IMR-90 (cell line): ENCODE measurements at regions not wholly inside any gene's neighbourhood (a gene's known extent, or its start where the extent isn't known, plus 50 kb on each side); places are given as distances from the start of the nearest gene placed in this dataset.

Experiments used
- ATAC-seq: fragments of 200-7000 bp; cut with Tn5 transposase; 2 replicates; pipeline ENCODE4 v1.9.1; 2020; ENCODE audit warnings: low read depth, mild to moderate bottlenecking, moderate library complexity
- BruUV-seq: library from RNA; stranded (reverse); fragments of 400-500 nt; replicated peaks from 2 replicates; lab custom pipeline; 2021; lab: Mats Ljungman, UMichigan
- CTCF ChIA-PET: fragments of 300-600 bp; formaldehyde crosslinking; extraction: SDS; loops from one replicate; lab custom pipeline; 2021; ENCODE audit warnings: antibody characterized with exemption; lab: Yijun Ruan, JAX
- POLR2A ChIA-PET: fragments of 300-600 bp; sonication (Branson Sonifier 250); formaldehyde crosslinking; loops from one replicate; lab custom pipeline; 2022; ENCODE audit warnings: antibody characterized with exemption; ENCODE audit not compliant: unreplicated experiment; lab: Charles Lee
- DNase-seq: peaks from one replicate; pipeline ENCODE4 v3.0.0; 2013
- H2AFZ ChIP-seq: replicated peaks from 2 replicates; pipeline ENCODE3; 2013; ENCODE audit warnings: low read length, mild to moderate bottlenecking; ENCODE audit not compliant: poor library complexity
- H2AK5ac ChIP-seq: 2 replicates; pipeline ENCODE4 v1.6.1; 2013; ENCODE audit warnings: low read depth, low read length, inconsistent platforms
- H2AK9ac ChIP-seq: replicated peaks from 2 replicates; pipeline ENCODE3; 2013; ENCODE audit warnings: mild to moderate bottlenecking, low read depth, low read length, moderate library complexity; ENCODE audit not compliant: poor library complexity
- H2BK120ac ChIP-seq: 2 replicates; pipeline ENCODE4 v1.6.1; 2013; ENCODE audit warnings: low read depth, low read length, inconsistent platforms
- H2BK15ac ChIP-seq: 3 replicates; pipeline ENCODE4 v1.6.1; 2013; ENCODE audit warnings: low read depth, low read length, inconsistent platforms
- H2BK20ac ChIP-seq: 2 replicates; pipeline ENCODE4 v1.6.1; 2013; ENCODE audit warnings: low read depth, mild to moderate bottlenecking, inconsistent platforms, low read length, moderate library complexity
- H2BK5ac ChIP-seq: 2 replicates; pipeline ENCODE4 v1.6.1; 2013; ENCODE audit warnings: mild to moderate bottlenecking, low read depth, low read length, inconsistent platforms; ENCODE audit not compliant: poor library complexity, severe bottlenecking
- H3K14ac ChIP-seq: replicated peaks from 2 replicates; pipeline ENCODE4 v1.6.1; 2013; ENCODE audit warnings: low read depth, low read length, inconsistent platforms
- H3K18ac ChIP-seq: 2 replicates; pipeline ENCODE4 v1.6.1; 2013; ENCODE audit warnings: low read depth, low read length, control low read depth
- H3K23ac ChIP-seq: 2 replicates; pipeline ENCODE4 v1.6.1; 2013; ENCODE audit warnings: low read depth, low read length, inconsistent platforms
- H3K27ac ChIP-seq: 2 replicates; pipeline ENCODE4 v1.5.1; 2013; ENCODE audit warnings: mild to moderate bottlenecking, control low read depth, low read length; ENCODE audit not compliant: insufficient read depth
- H3K27me3 ChIP-seq: 2 replicates; pipeline ENCODE4 v1.6.1; 2013; ENCODE audit warnings: low read length; ENCODE audit not compliant: control insufficient read depth, insufficient read depth
- H3K36me3 ChIP-seq: 2 replicates; pipeline ENCODE4 v1.6.1; 2013; ENCODE audit warnings: low read length, mixed read lengths; ENCODE audit not compliant: control insufficient read depth, insufficient read depth
- H3K4ac ChIP-seq: 2 replicates; pipeline ENCODE4 v1.6.1; 2013; ENCODE audit warnings: low read depth, low read length, inconsistent platforms
- H3K4me1 ChIP-seq: 2 replicates; pipeline ENCODE4 v1.6.1; 2013; ENCODE audit warnings: low read length, mixed read lengths; ENCODE audit not compliant: control insufficient read depth, insufficient read depth
- H3K4me2 ChIP-seq: 2 replicates; pipeline ENCODE4 v1.6.1; 2013; ENCODE audit warnings: low read depth, mild to moderate bottlenecking, control low read depth, low read length, moderate library complexity
- H3K4me3 ChIP-seq: 2 replicates; pipeline ENCODE4 v1.5.1; 2013; ENCODE audit warnings: low read depth, mild to moderate bottlenecking, control low read depth, low read length, moderate library complexity; ENCODE audit not compliant: insufficient read depth
- H3K56ac ChIP-seq: 2 replicates; pipeline ENCODE4 v1.6.1; 2013; ENCODE audit warnings: low read length, inconsistent platforms; ENCODE audit not compliant: insufficient read depth; ENCODE audit errors: extremely low read depth
- H3K79me1 ChIP-seq, 2 experiments: 2 replicates each; pipeline ENCODE4 v1.6.1; 2013; ENCODE audit warnings: low read length in 2 of 2, inconsistent platforms in 1 of 2, low read depth in 1 of 2
- H3K9ac ChIP-seq: 2 replicates; pipeline ENCODE4 v1.6.1; 2013; ENCODE audit warnings: low read depth, low read length, control low read depth
- H3K9me1 ChIP-seq: 2 replicates; pipeline ENCODE4 v1.6.1; 2013; ENCODE audit warnings: low read length, inconsistent platforms; ENCODE audit not compliant: insufficient read depth
- H3K9me3 ChIP-seq: 2 replicates; pipeline ENCODE4 v1.6.1; 2013; ENCODE audit warnings: low read length; ENCODE audit not compliant: control insufficient read depth, insufficient read depth
- H4K20me1 ChIP-seq: 2 replicates; pipeline ENCODE4 v1.6.1; 2013; ENCODE audit warnings: low read length, inconsistent platforms; ENCODE audit not compliant: insufficient read depth
- H4K5ac ChIP-seq: 2 replicates; pipeline ENCODE4 v1.6.1; 2013; ENCODE audit warnings: mild to moderate bottlenecking, low read depth, low read length, control low read depth
- H4K8ac ChIP-seq, 2 experiments: 2 replicates each; pipeline ENCODE4 v1.6.1; 2013; ENCODE audit warnings: low read depth in 2 of 2, low read length in 2 of 2, control low read depth in 1 of 2, inconsistent platforms in 1 of 2
- H4K91ac ChIP-seq: 2 replicates; pipeline ENCODE4 v1.6.1; 2013; ENCODE audit warnings: low read depth, low read length, inconsistent platforms; ENCODE audit not compliant: insufficient read depth
- BHLHE40 ChIP-seq: fragments of 150-350 bp; IDR thresholded peaks from 2 replicates; pipeline ENCODE4 v1.6.1; 2016; ENCODE audit warnings: mild to moderate bottlenecking, low read depth, low read length
- CEBPB ChIP-seq: IDR thresholded peaks from 2 replicates; pipeline ENCODE4 v1.6.1; 2012; ENCODE audit warnings: low read depth, low read length, improper control_type of control experiment
- CHD1 ChIP-seq: IDR thresholded peaks from 2 replicates; pipeline ENCODE4 v1.6.1; 2012; ENCODE audit warnings: low read depth, low read length, improper control_type of control experiment
- MAZ ChIP-seq: IDR thresholded peaks from 2 replicates; pipeline ENCODE4 v1.6.1; 2012; ENCODE audit warnings: low read depth, mild to moderate bottlenecking, low read length, improper control_type of control experiment, moderate library complexity, borderline replicate concordance
- POLR2A ChIP-seq: IDR thresholded peaks from 2 replicates; pipeline ENCODE4 v1.6.1; 2012; ENCODE audit warnings: mild to moderate bottlenecking, low read depth, low read length
- WGBS, 2 experiments: methylation state at CpG; one replicate each; pipeline versions ENCODE4 v1.1.5 to v1.1.7; 2013; ENCODE audit warnings: missing lambda C conversion rate in 2 of 2; ENCODE audit not compliant: insufficient read length in 1 of 2; ENCODE audit errors: extremely low coverage in 2 of 2; 5-methylcytosine and 5-hydroxymethylcytosine counted together
- dilution Hi-C: fragments of 300-500 bp; cut with HindIII; formaldehyde crosslinking; loops from one replicate; pipeline ENCODE4 v1.14.3; 2018; ENCODE audit warnings: low sequenced_read_pairs; ENCODE audit not compliant: unreplicated experiment
- in situ Hi-C: fragments of 300-500 bp; cut with MboI; formaldehyde crosslinking; loops from 3 replicates; pipeline ENCODE4 v1.14.3; 2019; ENCODE audit warnings: low sequenced_read_pairs, inconsistent platforms, mixed read lengths
- intact Hi-C: fragments of 100-400 bp; cut with micrococcal nuclease; formaldehyde crosslinking; loops from 2 replicates; pipeline ENCODE4 v1.10.0; 2022
- TF ChIP-seq, protein P1 (sequence below): fragments of 150-350 bp; IDR thresholded peaks from 2 replicates; pipeline ENCODE4 v1.6.1; 2017; ENCODE audit warnings: mild to moderate bottlenecking, antibody characterized with exemption, low read length, low read depth

DNA sequence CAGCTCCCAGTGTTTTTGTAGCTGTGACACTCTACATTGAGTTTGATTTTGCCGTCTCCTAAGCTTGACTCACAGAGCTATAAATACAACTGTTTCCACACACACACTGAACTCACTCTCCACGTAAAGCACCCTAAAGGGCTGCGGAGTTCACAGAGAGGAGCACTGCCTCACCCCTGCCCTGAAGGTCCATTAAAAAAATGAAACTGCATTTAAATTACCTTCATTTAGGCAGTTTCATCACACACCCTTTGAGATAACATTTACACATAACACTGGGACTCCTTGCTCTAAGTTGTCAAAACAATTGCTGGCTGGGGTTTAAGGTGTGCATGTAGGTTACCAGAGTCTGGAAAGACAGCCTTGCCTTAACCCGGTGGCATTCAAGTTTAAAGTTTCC, 137.1 kb upstream of the MAGI3 start:
- CTCF ChIA-PET: no interaction called here
- intact Hi-C loops (no loop called here), in situ Hi-C loops (no loop called here), dilution Hi-C loops (no loop called here)
- Histone ChIP-seq H3K36me3 (no peaks in the 10 kb centered on the region), H3K4me3 (no peak overlapping the region), H4K5ac (no peak overlapping the region), H3K4me2 (no peak overlapping the region), H2BK5ac (no peak overlapping the region), H3K27ac (no peak overlapping the region), H3K23ac (no peak overlapping the region), H3K9me1 (no peaks in the 10 kb centered on the region), H3K27me3 (peaks cover 18% of the 10 kb centered on the region), H3K79me1 (no peaks in the 10 kb centered on the region), H3K18ac (no peak overlapping the region), H3K56ac (no peak overlapping the region), H2AK9ac (no peak overlapping the region), H3K9ac (no peak overlapping the region), H2BK15ac (no peak overlapping the region), H4K8ac (no peak overlapping the region), H2AK5ac (no peak overlapping the region), H4K91ac (no peak overlapping the region), H3K9me3 (no peaks in the 10 kb centered on the region), H3K14ac (no peak overlapping the region), H4K20me1 (no peaks in the 10 kb centered on the region), H2BK120ac (no peak overlapping the region), H2AFZ (no peak overlapping the region), H2BK20ac (no peak overlapping the region), H3K4me1 (no peaks in the 10 kb centered on the region), H3K4ac (no peak overlapping the region)
- no TSS peak for BruUV-seq
- TF ChIP-seq, protein P1, sequence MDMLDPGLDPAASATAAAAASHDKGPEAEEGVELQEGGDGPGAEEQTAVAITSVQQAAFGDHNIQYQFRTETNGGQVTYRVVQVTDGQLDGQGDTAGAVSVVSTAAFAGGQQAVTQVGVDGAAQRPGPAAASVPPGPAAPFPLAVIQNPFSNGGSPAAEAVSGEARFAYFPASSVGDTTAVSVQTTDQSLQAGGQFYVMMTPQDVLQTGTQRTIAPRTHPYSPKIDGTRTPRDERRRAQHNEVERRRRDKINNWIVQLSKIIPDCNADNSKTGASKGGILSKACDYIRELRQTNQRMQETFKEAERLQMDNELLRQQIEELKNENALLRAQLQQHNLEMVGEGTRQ: no peak
- no peak for TF ChIP-seq CHD1
- TF ChIP-seq CEBPB: no peak
- TF ChIP-seq POLR2A: no peak
- TF ChIP-seq BHLHE40: no peak
- no peak for TF ChIP-seq MAZ
- ATAC-seq (no peak), DNase-seq (no peak)
- 90% methylated on average over 2 of the region's 4 CpGs; no CpG with 5 or more reads in 1 of the 2 experiments for WGBS, 2 experiments
- POLR2A ChIA-PET: no interaction called here
